Naive thymus-derived CD8-positive, alpha-beta T cell (primary cell): ENCODE measurements at regions not wholly inside any gene's neighbourhood (a gene's known extent, or its start where the extent isn't known, plus 50 kb on each side); places are given as distances from the start of the nearest gene placed in this dataset.

Experiments
- ATAC-seq, 2 donors: fragments of 150-1000 bp; cut with Tn5 transposase in 1 of 2; sonication (Bioruptor Pico), chemical (Tn5 transposase) in 1 of 2; 1 replicate in 1 of 2; 2 replicates in 1 of 2; pipeline ENCODE4 v1.10.0; 2021; ENCODE audit warnings: mild to moderate bottlenecking in 2 of 2, moderate library complexity in 2 of 2
- POLR2A ChIA-PET: fragments of 350-600 bp; sonication (Branson Sonifier 250); formaldehyde crosslinking; loops from one replicate; lab custom pipeline; 2021; ENCODE audit warnings: antibody characterized with exemption; lab: Charles Lee
- DNase-seq, 10 donors: peaks; one replicate each; pipeline versions ENCODE4 v3.0.0 to v3.0.0-alpha.2; 2020 to 2022
- H3K27ac Mint-ChIP-seq, 10 donors: one replicate each; pipeline ENCODE4 v1.8.0; 2020 to 2022; ENCODE audit warnings: mild to moderate bottlenecking in 10 of 10, mixed read lengths in 10 of 10, moderate library complexity in 4 of 10, inconsistent platforms in 1 of 10
- H3K27me3 Mint-ChIP-seq, 5 donors: one replicate each; pipeline ENCODE4 v1.8.0; 2021 to 2022; ENCODE audit warnings: mixed read lengths in 5 of 5
- H3K36me3 Mint-ChIP-seq, 3 donors: one replicate each; pipeline ENCODE4 v1.8.0; 2020 to 2022; ENCODE audit warnings: mixed read lengths in 3 of 3, mild to moderate bottlenecking in 2 of 3, inconsistent platforms in 1 of 3
- H3K4me1 Mint-ChIP-seq, 4 donors: one replicate each; pipeline ENCODE4 v1.8.0; 2021 to 2022; ENCODE audit warnings: mixed read lengths in 4 of 4
- H3K4me3 Mint-ChIP-seq, 10 donors: one replicate each; pipeline ENCODE4 v1.8.0; 2020 to 2022; ENCODE audit warnings: mild to moderate bottlenecking in 10 of 10, mixed read lengths in 10 of 10, moderate library complexity in 6 of 10, inconsistent platforms in 1 of 10
- H3K9me3 Mint-ChIP-seq, 9 donors: one replicate each; pipeline ENCODE4 v1.8.0; 2020 to 2022; ENCODE audit warnings: mixed read lengths in 9 of 9, mild to moderate bottlenecking in 3 of 9, inconsistent platforms in 1 of 9, moderate library complexity in 1 of 9

DNA sequence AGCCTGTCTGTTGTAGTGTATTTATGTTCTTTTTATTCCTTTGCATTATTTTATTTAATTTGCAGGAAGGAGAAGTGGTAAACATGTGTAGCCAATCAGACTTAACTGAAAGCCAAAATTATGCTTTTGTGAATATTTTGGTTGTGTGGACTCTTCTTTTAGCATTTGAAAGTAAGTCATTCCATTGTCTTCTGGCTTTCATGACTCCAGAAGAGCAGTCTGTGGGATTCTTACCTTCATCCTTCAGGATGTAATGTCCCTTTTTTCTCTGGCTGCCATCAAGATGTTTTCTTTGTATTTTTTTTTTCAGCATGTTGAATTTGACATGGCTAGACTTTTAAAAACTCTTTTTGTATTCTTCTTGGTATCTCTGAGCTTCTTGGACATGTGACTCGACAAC lies 895.2 kb upstream of the ZEB2 start:
- Mint-ChIP-seq H3K4me1 (peaks cover 10 to 30% (median 15%) of the 10 kb centered on the region in 4 donors), H3K27ac (no peak overlapping the region), H3K27me3 (peaks cover 0 to 32% (median 5%) of the 10 kb centered on the region in 5 donors), H3K9me3 (peaks cover 0 to 22% (median 0%) of the 10 kb centered on the region in 9 donors), H3K4me3 (no peak overlapping the region), H3K36me3 (no peaks in the 10 kb centered on the region)
- DNase-seq (no peak), ATAC-seq (no peak)
- POLR2A ChIA-PET: no interaction called here

GRCh38 chr2:145413261-145414030 lies 893.5 kb upstream of the ZEB2 start:
- DNase-seq: no peak
- Mint-ChIP-seq H3K36me3 (peaks cover 0 to 3% (median 0%) of the 10 kb centered on the region in 3 donors), H3K27ac (no peak overlapping the region), H3K9me3 (peaks cover 0 to 12% (median 0%) of the 10 kb centered on the region in 9 donors), H3K4me1 (peaks cover 10 to 31% (median 15%) of the 10 kb centered on the region in 4 donors), H3K27me3 (peaks cover 0 to 32% (median 7%) of the 10 kb centered on the region in 5 donors), H3K4me3 (no peak overlapping the region)
- POLR2A ChIA-PET: no interaction called here
- no peak for ATAC-seq

GRCh38 chr2:145412155-145412554 lies 892.2 kb upstream of the ZEB2 start:
- Mint-ChIP-seq H3K36me3 (peaks cover 0 to 3% (median 0%) of the 10 kb centered on the region in 3 donors), H3K4me3 (peak overlapping the region in 2 of 10 donors; percentile 16 to 55), H3K9me3 (peaks cover 0 to 12% (median 0%) of the 10 kb centered on the region in 9 donors), H3K27me3 (peaks cover 1 to 32% (median 9%) of the 10 kb centered on the region in 5 donors), H3K4me1 (peaks cover 10 to 31% (median 15%) of the 10 kb centered on the region in 4 donors), H3K27ac (peak overlapping the region in 1 of 10 donors; percentile 38)
- no peak for ATAC-seq
- DNase-seq: no peak
- POLR2A ChIA-PET: no interaction called here

DNA sequence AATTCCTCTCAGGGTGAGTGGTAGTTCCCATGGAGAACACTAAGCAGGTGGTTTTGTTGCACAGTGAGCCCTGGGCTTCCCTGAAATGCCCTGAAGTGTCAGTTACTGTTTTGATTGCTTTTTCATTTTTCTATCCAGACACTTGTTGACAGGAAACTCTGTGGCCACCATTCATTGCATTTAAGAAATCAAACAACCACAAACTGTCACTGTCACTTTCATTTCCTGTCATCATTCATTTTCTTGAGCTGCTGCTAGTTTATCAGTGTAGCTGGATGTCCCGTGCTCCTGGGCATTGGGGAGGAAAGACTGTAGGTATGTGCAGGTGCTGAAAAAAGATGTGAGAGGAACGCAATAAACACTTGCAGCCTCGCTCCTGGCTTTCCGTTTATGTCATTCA lies 891.6 kb upstream of the ZEB2 start:
- peaks cover 1 to 28% (median 9%) of the 10 kb centered on the region in 5 donors for H3K27me3 Mint-ChIP-seq
- peak overlapping the region in 7 of 10 donors; percentile 17 to 55 (median 29) for H3K4me3 Mint-ChIP-seq
- peaks cover 0 to 12% (median 0%) of the 10 kb centered on the region in 9 donors for H3K9me3 Mint-ChIP-seq
- H3K4me1 Mint-ChIP-seq: peaks cover 10 to 31% (median 15%) of the 10 kb centered on the region in 4 donors
- ATAC-seq (peak; percentile 68 to 86), DNase-seq (peak in 4 of 10 donors; percentile 18 to 53 (median 31))
- peak overlapping the region in 8 of 10 donors; percentile 17 to 62 (median 42) for H3K27ac Mint-ChIP-seq
- POLR2A ChIA-PET: no interaction called here
- H3K36me3 Mint-ChIP-seq: peaks cover 0 to 3% (median 0%) of the 10 kb centered on the region in 3 donors

DNA sequence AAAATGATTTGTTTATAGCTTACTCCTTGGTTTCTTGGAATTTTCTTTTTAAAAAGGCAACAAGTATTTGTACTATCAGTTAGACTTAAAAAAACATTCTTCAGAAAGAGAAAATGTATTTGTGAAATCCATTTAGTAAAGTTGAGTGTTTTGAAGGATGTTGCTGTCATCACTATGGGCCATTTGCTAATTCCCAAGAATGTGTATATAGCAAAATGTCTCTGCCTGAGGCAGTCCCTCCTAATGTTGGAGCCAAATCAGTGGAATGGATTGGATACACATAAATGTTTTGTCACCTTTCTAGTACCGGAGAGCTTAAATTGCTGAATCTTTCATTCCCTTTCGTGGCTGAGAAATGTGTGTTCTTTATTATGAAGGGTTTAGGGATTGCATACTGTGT lies 890.2 kb upstream of the ZEB2 start:
- ATAC-seq: no peak
- peaks cover 10 to 31% (median 15%) of the 10 kb centered on the region in 4 donors for H3K4me1 Mint-ChIP-seq

DNA sequence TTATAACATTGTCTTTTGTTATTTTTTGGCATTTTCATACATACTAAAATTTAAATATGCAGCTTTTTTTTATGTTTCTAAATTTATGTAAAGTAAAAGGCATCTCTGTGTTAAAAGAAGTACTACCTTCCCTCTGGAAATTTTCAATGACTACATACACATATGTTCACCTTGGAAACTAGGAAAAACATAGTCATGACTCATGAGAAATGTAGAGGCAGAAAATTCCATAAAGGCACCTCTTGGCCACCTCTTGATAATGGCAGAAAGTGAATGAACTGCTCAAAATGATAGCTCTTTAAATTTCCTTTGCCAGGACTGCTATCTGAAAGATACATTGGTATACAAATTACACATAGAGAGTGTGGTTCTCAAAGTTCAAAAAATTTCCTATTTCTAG lies 889.1 kb upstream of the ZEB2 start:
- H3K27me3 Mint-ChIP-seq: peaks cover 1 to 12% (median 6%) of the 10 kb centered on the region in 5 donors
- POLR2A ChIA-PET: no interaction called here
- peaks cover 0 to 7% (median 0%) of the 10 kb centered on the region in 9 donors for H3K9me3 Mint-ChIP-seq
- ATAC-seq (no peak), DNase-seq (no peak)
- peaks cover 0 to 3% (median 0%) of the 10 kb centered on the region in 3 donors for H3K36me3 Mint-ChIP-seq
- no peak overlapping the region for H3K4me3 Mint-ChIP-seq
- H3K4me1 Mint-ChIP-seq: peaks cover 10 to 31% (median 15%) of the 10 kb centered on the region in 4 donors
- no peak overlapping the region for H3K27ac Mint-ChIP-seq

More for the DNA sequence above, 890.2 kb upstream of the ZEB2 start:
- POLR2A ChIA-PET: no interaction called here
- no peak for DNase-seq
- Mint-ChIP-seq H3K27ac (no peak overlapping the region), H3K36me3 (peaks cover 0 to 3% (median 0%) of the 10 kb centered on the region in 3 donors), H3K27me3 (peaks cover 1 to 15% (median 6%) of the 10 kb centered on the region in 5 donors), H3K4me3 (no peak overlapping the region), H3K9me3 (peaks cover 0 to 7% (median 0%) of the 10 kb centered on the region in 9 donors)

- Mint-ChIP-seq H3K4me3 (no peak overlapping the region), H3K4me1 (no peaks in the 10 kb centered on the region), H3K27me3 (peaks cover 0 to 10% (median 1%) of the 10 kb centered on the region in 5 donors), H3K9me3 (no peaks in the 10 kb centered on the region), H3K27ac (no peak overlapping the region), H3K36me3 (peaks cover 0 to 3% (median 0%) of the 10 kb centered on the region in 3 donors)
- POLR2A ChIA-PET: no interaction called here
- DNase-seq (no peak), ATAC-seq (no peak)
These were observed 884.8 kb upstream of the ZEB2 start for GRCh38 chr2:145404690-145405089.

- Mint-ChIP-seq H3K9me3 (no peaks in the 10 kb centered on the region), H3K4me1 (no peaks in the 10 kb centered on the region), H3K4me3 (no peak overlapping the region), H3K27ac (no peak overlapping the region), H3K36me3 (no peaks in the 10 kb centered on the region), H3K27me3 (peaks cover 0 to 4% (median 0%) of the 10 kb centered on the region in 5 donors)
- ATAC-seq: no peak
- POLR2A ChIA-PET: no interaction called here
- DNase-seq: no peak
These were observed 882.9 kb upstream of the ZEB2 start for GRCh38 chr2:145402706-145403277.

DNA sequence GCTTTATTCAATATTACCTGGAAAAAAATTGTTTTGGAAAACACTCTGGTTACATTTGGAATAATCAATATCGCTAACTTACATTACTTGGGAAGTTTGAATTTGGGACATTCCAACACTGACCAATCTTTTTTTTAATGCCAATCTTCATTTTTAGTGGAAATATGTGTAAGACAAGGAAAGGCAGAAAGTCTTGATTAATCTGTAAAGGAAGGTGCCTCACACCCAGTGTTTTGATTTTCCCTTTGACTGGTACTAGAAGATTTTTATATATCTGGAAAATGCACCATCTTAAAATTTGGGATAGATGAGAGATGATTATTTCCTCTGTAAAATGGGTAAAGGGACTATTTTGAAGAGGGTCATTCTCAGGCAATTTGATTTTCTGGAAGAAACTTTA lies 879.2 kb upstream of the ZEB2 start:
- POLR2A ChIA-PET: no interaction called here

DNA sequence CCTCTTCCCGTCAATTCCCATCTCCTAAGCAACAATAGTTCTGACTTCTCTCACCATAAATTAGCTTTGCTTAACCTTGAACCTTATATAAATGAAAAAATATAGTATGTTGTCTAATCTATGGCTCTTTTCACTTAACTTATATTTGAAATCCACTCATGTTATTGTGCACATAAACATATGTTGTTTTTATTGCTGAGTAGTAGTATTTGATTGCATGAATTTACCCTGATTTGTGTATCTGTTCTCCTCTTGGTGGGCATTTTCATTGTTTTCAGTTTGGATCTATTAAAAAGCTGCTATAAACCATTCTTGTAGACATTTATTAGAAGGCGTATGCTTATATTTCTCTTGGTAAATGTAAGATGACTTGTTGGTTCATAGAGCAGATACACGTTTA lies 874.3 kb upstream of the ZEB2 start:
- no peaks in the 10 kb centered on the region for H3K4me1 Mint-ChIP-seq
- ATAC-seq (no peak), DNase-seq (no peak)
- no peak overlapping the region for H3K4me3 Mint-ChIP-seq
- peaks cover 0 to 4% (median 0%) of the 10 kb centered on the region in 9 donors for H3K9me3 Mint-ChIP-seq
- H3K27me3 Mint-ChIP-seq: peaks cover 0 to 7% (median 2%) of the 10 kb centered on the region in 5 donors
- H3K27ac Mint-ChIP-seq: no peak overlapping the region
- POLR2A ChIA-PET: no interaction called here
- no peaks in the 10 kb centered on the region for H3K36me3 Mint-ChIP-seq

More for the DNA sequence above, 879.2 kb upstream of the ZEB2 start:
- no peaks in the 10 kb centered on the region for H3K36me3 Mint-ChIP-seq
- DNase-seq (no peak), ATAC-seq (no peak)
- H3K4me1 Mint-ChIP-seq: no peaks in the 10 kb centered on the region
- peaks cover 0 to 7% (median 0%) of the 10 kb centered on the region in 5 donors for H3K27me3 Mint-ChIP-seq
- no peaks in the 10 kb centered on the region for H3K9me3 Mint-ChIP-seq
- no peak overlapping the region for H3K4me3 Mint-ChIP-seq
- no peak overlapping the region for H3K27ac Mint-ChIP-seq

DNA sequence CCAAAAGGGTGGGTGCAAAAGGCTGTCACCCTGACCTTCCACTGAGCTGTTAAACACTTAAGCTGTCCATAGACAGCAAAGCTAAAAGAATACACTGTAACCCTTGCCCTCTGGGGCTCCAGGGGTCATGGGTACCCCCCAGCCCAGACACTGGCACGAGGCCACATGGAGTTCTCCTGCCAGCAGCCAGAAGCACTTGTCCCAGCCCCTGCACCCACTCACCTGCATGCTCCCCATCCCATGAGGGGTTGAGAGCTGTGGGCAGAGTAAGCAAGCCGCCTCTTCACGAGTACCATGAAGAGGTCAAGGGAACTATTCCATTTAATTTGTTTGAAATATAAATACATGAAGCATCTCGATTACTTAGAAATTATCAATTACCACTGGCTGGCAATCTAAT lies 867.1 kb upstream of the ZEB2 start:
- Mint-ChIP-seq H3K4me3 (no peak overlapping the region), H3K27me3 (peaks cover 0 to 4% (median 1%) of the 10 kb centered on the region in 5 donors), H3K36me3 (no peaks in the 10 kb centered on the region), H3K27ac (no peak overlapping the region), H3K9me3 (peaks cover 0 to 4% (median 0%) of the 10 kb centered on the region in 9 donors), H3K4me1 (no peaks in the 10 kb centered on the region)
- POLR2A ChIA-PET: no interaction called here
- no peak for ATAC-seq
- DNase-seq: no peak

- Mint-ChIP-seq H3K36me3 (no peaks in the 10 kb centered on the region), H3K4me3 (no peak overlapping the region), H3K9me3 (no peaks in the 10 kb centered on the region), H3K27me3 (peaks cover 1 to 8% (median 1%) of the 10 kb centered on the region in 5 donors), H3K27ac (no peak overlapping the region), H3K4me1 (no peaks in the 10 kb centered on the region)
- POLR2A ChIA-PET: no interaction called here
- DNase-seq (no peak), ATAC-seq (no peak)
These were observed 864.0 kb upstream of the ZEB2 start for GRCh38 chr2:145383961-145384360.

DNA sequence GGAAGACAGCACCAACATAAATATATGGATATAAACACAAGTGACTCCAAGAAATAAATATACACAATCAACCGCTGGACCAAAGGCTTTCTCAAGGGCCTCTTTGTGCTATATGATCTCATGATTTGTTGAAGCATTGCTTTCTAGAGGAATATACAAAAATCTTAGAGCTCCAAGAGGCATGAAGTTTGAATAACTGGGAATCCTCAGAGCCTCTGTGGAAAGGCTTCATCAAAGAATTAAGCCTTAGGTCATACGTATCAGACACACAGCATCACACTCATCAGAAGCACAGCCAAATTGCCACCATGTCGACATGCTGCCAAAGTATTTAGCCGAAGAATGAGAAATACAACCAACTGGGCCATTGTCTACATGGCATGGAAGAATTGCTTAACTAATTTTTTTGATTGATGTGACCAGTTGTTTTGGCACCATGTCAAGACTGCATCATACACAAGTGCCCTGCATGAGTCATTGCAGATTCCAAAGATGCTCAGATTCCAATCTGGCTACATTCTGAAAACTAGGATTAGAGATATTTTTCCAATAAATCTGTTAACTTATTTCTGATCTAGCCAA lies 860.6 kb upstream of the ZEB2 start:
- DNase-seq (no peak), ATAC-seq (no peak)
- no peak overlapping the region for H3K4me3 Mint-ChIP-seq
- H3K27ac Mint-ChIP-seq: no peak overlapping the region
- H3K9me3 Mint-ChIP-seq: no peaks in the 10 kb centered on the region
- H3K27me3 Mint-ChIP-seq: peaks cover 0 to 8% (median 1%) of the 10 kb centered on the region in 5 donors
- H3K36me3 Mint-ChIP-seq: no peaks in the 10 kb centered on the region
- no peaks in the 10 kb centered on the region for H3K4me1 Mint-ChIP-seq
- POLR2A ChIA-PET: no interaction called here
